ENCODE measurements at regions not wholly inside any gene's neighbourhood (a gene's known extent, or its start where the extent isn't known, plus 50 kb on each side); places are given as distances from the start of the nearest gene placed in this dataset.

DNA sequence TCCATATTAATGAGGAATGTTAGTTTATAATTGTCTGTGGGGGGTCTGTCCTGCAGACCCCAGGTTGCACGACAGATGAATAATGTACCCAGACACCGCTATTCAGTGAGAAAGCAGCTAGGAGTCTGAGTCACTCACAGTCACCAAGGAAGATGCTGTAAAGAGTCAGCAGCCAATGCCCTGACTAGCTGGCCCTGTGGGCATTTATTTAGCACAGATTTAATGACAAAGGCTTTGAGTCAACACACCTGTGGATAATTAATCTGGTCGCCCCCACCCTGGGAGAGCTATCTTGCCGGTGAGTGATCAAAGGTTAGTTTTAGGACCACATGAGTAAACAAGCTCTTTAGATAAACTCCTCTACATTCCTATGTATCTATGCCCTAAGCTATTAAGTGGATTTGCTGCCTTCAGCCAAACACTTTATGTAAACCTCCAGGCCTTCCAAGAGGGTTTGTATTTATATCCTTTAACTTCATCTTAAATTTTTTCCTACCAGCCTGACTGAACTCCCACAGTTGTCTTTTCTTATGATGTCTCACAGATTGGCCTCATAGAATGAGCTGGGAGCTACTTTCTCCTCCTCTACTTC, 180.0 kb upstream of the ADCY1 start:
- no peak for TF ChIP-seq FOXP1 (CRISPR knock-in tag; IDR thresholded peaks at IDR 0.05; ENCODE audit: borderline replicate concordance)
- TF ChIP-seq, protein P1, sequence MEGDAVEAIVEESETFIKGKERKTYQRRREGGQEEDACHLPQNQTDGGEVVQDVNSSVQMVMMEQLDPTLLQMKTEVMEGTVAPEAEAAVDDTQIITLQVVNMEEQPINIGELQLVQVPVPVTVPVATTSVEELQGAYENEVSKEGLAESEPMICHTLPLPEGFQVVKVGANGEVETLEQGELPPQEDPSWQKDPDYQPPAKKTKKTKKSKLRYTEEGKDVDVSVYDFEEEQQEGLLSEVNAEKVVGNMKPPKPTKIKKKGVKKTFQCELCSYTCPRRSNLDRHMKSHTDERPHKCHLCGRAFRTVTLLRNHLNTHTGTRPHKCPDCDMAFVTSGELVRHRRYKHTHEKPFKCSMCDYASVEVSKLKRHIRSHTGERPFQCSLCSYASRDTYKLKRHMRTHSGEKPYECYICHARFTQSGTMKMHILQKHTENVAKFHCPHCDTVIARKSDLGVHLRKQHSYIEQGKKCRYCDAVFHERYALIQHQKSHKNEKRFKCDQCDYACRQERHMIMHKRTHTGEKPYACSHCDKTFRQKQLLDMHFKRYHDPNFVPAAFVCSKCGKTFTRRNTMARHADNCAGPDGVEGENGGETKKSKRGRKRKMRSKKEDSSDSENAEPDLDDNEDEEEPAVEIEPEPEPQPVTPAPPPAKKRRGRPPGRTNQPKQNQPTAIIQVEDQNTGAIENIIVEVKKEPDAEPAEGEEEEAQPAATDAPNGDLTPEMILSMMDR (IDR thresholded peaks at IDR 0.05): no peak
- no peak for TF ChIP-seq TEAD4 (CRISPR knock-in tag; IDR thresholded peaks at IDR 0.05)
- no peak for TF ChIP-seq ATF1 (CRISPR knock-in tag; IDR thresholded peaks at IDR 0.05)
- TF ChIP-seq, protein P2, sequence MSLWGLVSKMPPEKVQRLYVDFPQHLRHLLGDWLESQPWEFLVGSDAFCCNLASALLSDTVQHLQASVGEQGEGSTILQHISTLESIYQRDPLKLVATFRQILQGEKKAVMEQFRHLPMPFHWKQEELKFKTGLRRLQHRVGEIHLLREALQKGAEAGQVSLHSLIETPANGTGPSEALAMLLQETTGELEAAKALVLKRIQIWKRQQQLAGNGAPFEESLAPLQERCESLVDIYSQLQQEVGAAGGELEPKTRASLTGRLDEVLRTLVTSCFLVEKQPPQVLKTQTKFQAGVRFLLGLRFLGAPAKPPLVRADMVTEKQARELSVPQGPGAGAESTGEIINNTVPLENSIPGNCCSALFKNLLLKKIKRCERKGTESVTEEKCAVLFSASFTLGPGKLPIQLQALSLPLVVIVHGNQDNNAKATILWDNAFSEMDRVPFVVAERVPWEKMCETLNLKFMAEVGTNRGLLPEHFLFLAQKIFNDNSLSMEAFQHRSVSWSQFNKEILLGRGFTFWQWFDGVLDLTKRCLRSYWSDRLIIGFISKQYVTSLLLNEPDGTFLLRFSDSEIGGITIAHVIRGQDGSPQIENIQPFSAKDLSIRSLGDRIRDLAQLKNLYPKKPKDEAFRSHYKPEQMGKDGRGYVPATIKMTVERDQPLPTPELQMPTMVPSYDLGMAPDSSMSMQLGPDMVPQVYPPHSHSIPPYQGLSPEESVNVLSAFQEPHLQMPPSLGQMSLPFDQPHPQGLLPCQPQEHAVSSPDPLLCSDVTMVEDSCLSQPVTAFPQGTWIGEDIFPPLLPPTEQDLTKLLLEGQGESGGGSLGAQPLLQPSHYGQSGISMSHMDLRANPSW (CRISPR knock-in tag; conservative IDR thresholded peaks at IDR 0.05; ENCODE audit: low read depth): no peak
- no peak for TF ChIP-seq SP1 (CRISPR knock-in tag; conservative IDR thresholded peaks at IDR 0.05)
- TF ChIP-seq NFYB (CRISPR knock-in tag; conservative IDR thresholded peaks at IDR 0.05; ENCODE audit: low read depth): no peak
- TF ChIP-seq, protein P3, sequence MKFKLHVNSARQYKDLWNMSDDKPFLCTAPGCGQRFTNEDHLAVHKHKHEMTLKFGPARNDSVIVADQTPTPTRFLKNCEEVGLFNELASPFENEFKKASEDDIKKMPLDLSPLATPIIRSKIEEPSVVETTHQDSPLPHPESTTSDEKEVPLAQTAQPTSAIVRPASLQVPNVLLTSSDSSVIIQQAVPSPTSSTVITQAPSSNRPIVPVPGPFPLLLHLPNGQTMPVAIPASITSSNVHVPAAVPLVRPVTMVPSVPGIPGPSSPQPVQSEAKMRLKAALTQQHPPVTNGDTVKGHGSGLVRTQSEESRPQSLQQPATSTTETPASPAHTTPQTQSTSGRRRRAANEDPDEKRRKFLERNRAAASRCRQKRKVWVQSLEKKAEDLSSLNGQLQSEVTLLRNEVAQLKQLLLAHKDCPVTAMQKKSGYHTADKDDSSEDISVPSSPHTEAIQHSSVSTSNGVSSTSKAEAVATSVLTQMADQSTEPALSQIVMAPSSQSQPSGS (CRISPR knock-in tag; IDR thresholded peaks at IDR 0.05; ENCODE audit: borderline replicate concordance, low read depth): no peak
- no peak for TF ChIP-seq ATF3 (CRISPR knock-in tag; conservative IDR thresholded peaks at IDR 0.05)
- no peak for TF ChIP-seq ZNF512 (CRISPR knock-in tag; IDR thresholded peaks at IDR 0.05; ENCODE audit: borderline replicate concordance)
- no peak for TF ChIP-seq CREB1 (CRISPR knock-in tag; IDR thresholded peaks at IDR 0.05)
- no peak for TF ChIP-seq NR3C1 (CRISPR knock-in tag; conservative IDR thresholded peaks at IDR 0.05; ENCODE audit: low read depth)
- no peak for TF ChIP-seq ZNF263 (CRISPR knock-in tag; IDR thresholded peaks at IDR 0.05; ENCODE audit: low read depth)

Data from WTC11 (cell line).